ENCODE measurements at regions not wholly inside any gene's neighbourhood (a gene's known extent, or its start where the extent isn't known, plus 50 kb on each side); places are given as distances from the start of the nearest gene placed in this dataset.

GRCh38 chr12:89156340-89156739 lies 196.0 kb downstream of the DUSP6 start:
- Histone ChIP-seq H3K4me2 (ENCODE audit: low read length) (no peak overlapping the region), H3F3A (ENCODE audit: control insufficient read depth, insufficient read depth) (no peaks in the 10 kb centered on the region), H3K79me2 (ENCODE audit: control insufficient read depth, low read length) (no peaks in the 10 kb centered on the region), H3K36me3 (ENCODE audit: control insufficient read depth, low read length) (no peaks in the 10 kb centered on the region), H3K27ac (ENCODE audit: low read depth, low read length) (no peak overlapping the region), H3K27me3 (ENCODE audit: control insufficient read depth, low read length) (no peaks in the 10 kb centered on the region), H3K9me2 (replicated peaks; ENCODE audit: control insufficient read depth, low read length) (no peaks in the 10 kb centered on the region), H3K4me3 (ENCODE audit: low read length) (no peak overlapping the region), H3K9me3 (ENCODE audit: control insufficient read depth, insufficient read depth, low read length) (no peaks in the 10 kb centered on the region), H4K20me1 (ENCODE audit: control insufficient read depth, insufficient read depth, low read depth, low read length) (no peaks in the 10 kb centered on the region), H3K4me1 (ENCODE audit: control insufficient read depth, low read length) (no peaks in the 10 kb centered on the region)
- TF ChIP-seq CTCF (IDR thresholded peaks at IDR 0.05; ENCODE audit: low read depth, low read length, poor library complexity, severe bottlenecking) (no peak), EZH2phosphoT487 (IDR thresholded peaks at IDR 0.05; ENCODE audit: borderline replicate concordance, low read length) (no peak)

GRCh38 chr12:89155826-89156225 lies 196.5 kb downstream of the DUSP6 start:
- Histone ChIP-seq H3K36me3 (ENCODE audit: control insufficient read depth, low read length) (no peaks in the 10 kb centered on the region), H4K20me1 (ENCODE audit: control insufficient read depth, insufficient read depth, low read depth, low read length) (no peaks in the 10 kb centered on the region), H3K4me1 (ENCODE audit: control insufficient read depth, low read length) (no peaks in the 10 kb centered on the region), H3K27me3 (ENCODE audit: control insufficient read depth, low read length) (no peaks in the 10 kb centered on the region), H3K9me2 (replicated peaks; ENCODE audit: control insufficient read depth, low read length) (no peaks in the 10 kb centered on the region), H3K4me2 (ENCODE audit: low read length) (no peak overlapping the region), H3K4me3 (ENCODE audit: low read length) (no peak overlapping the region), H3K27ac (ENCODE audit: low read depth, low read length) (no peak overlapping the region), H3K9me3 (ENCODE audit: control insufficient read depth, insufficient read depth, low read length) (no peaks in the 10 kb centered on the region), H3K79me2 (ENCODE audit: control insufficient read depth, low read length) (no peaks in the 10 kb centered on the region), H3F3A (ENCODE audit: control insufficient read depth, insufficient read depth) (no peaks in the 10 kb centered on the region)
- TF ChIP-seq CTCF (IDR thresholded peaks at IDR 0.05; ENCODE audit: low read depth, low read length, poor library complexity, severe bottlenecking) (no peak), EZH2phosphoT487 (IDR thresholded peaks at IDR 0.05; ENCODE audit: borderline replicate concordance, low read length) (no peak)

- Histone ChIP-seq H3F3A (ENCODE audit: control insufficient read depth, insufficient read depth) (no peaks in the 10 kb centered on the region), H3K4me1 (ENCODE audit: control insufficient read depth, low read length) (no peaks in the 10 kb centered on the region), H3K4me2 (ENCODE audit: low read length) (no peak overlapping the region), H3K27ac (ENCODE audit: low read depth, low read length) (no peak overlapping the region), H3K9me3 (ENCODE audit: control insufficient read depth, insufficient read depth, low read length) (no peaks in the 10 kb centered on the region), H3K9me2 (replicated peaks; ENCODE audit: control insufficient read depth, low read length) (no peaks in the 10 kb centered on the region), H3K36me3 (ENCODE audit: control insufficient read depth, low read length) (no peaks in the 10 kb centered on the region), H3K27me3 (ENCODE audit: control insufficient read depth, low read length) (no peaks in the 10 kb centered on the region), H3K4me3 (ENCODE audit: low read length) (no peak overlapping the region), H4K20me1 (ENCODE audit: control insufficient read depth, insufficient read depth, low read depth, low read length) (no peaks in the 10 kb centered on the region), H3K79me2 (ENCODE audit: control insufficient read depth, low read length) (no peaks in the 10 kb centered on the region)
- TF ChIP-seq EZH2phosphoT487 (IDR thresholded peaks at IDR 0.05; ENCODE audit: borderline replicate concordance, low read length) (no peak), CTCF (IDR thresholded peaks at IDR 0.05; ENCODE audit: low read depth, low read length, poor library complexity, severe bottlenecking) (no peak)
Measured at GRCh38 chr12:89154743-89155499, 197.4 kb downstream of the DUSP6 start.

Data from DOHH2 (cell line).